GM12878 (cell line): ENCODE measurements at regions not wholly inside any gene's neighbourhood (a gene's known extent, or its start where the extent isn't known, plus 50 kb on each side); places are given as distances from the start of the nearest gene placed in this dataset.

Source experiments
- ATAC-seq: fragments of 200-7000 bp; cut with Tn5 transposase; 3 replicates; pipeline ENCODE4 v1.9.1; 2020; ENCODE audit warnings: mild to moderate bottlenecking, moderate library complexity
- BruUV-seq: library from RNA; stranded (reverse); fragments of 400-500 nt; replicated peaks from 2 replicates; lab custom pipeline; 2021; lab: Mats Ljungman, UMichigan
- CTCF ChIA-PET: fragments of 300-600 bp; sonication (Branson Sonifier 250); formaldehyde crosslinking; extraction: SDS; loops from one replicate; lab custom pipeline; 2021; ENCODE audit warnings: inconsistent platforms; lab: Yijun Ruan, JAX
- POLR2A ChIA-PET: fragments of 350-600 bp; formaldehyde crosslinking; extraction: SDS; loops from one replicate; lab custom pipeline; 2021; ENCODE audit warnings: inconsistent platforms; lab: Charles Lee
- RAD21 ChIA-PET: fragments of 300-600 bp; sonication (Branson Sonifier 250); formaldehyde crosslinking; loops from one replicate; lab custom pipeline; 2023; ENCODE audit warnings: antibody characterized with exemption; ENCODE audit not compliant: unreplicated experiment; lab: Charles Lee
- SMC1A ChIA-PET: fragments of 300-600 bp; sonication (Branson Sonifier 250); formaldehyde crosslinking; loops from one replicate; lab custom pipeline; 2023; ENCODE audit not compliant: unreplicated experiment, uncharacterized antibody; lab: Charles Lee
- DNase-seq: peaks from one replicate; pipeline ENCODE4 v3.0.0-alpha.2; 2011; ENCODE audit warnings: low read depth, low spot score
- FAIRE-seq: peaks from 3 replicates; lab custom pipeline; 2011; peaks lifted over from hg19 to GRCh38; lab: Jason Lieb, UNC
- H2AFZ ChIP-seq: 2 replicates; pipeline ENCODE4 v1.6.0; 2011; ENCODE audit warnings: low read depth, low read length, control low read depth; ENCODE audit not compliant: control insufficient read depth
- H3K27ac ChIP-seq: 2 replicates; pipeline ENCODE4 v1.5.1; 2011; ENCODE audit warnings: control low read depth; ENCODE audit not compliant: control insufficient read depth, insufficient read depth
- H3K27me3 ChIP-seq, 2 experiments: replicated peaks in 1 of 2; 2 replicates each; pipeline versions ENCODE4 v1.6.0 to v1.6.1; 2011; ENCODE audit warnings: low read length in 1 of 2; ENCODE audit not compliant: control insufficient read depth in 2 of 2, insufficient read depth in 2 of 2
- H3K36me3 ChIP-seq, 2 experiments: 2 replicates each; pipeline ENCODE4 v1.5.1; 2011; ENCODE audit warnings: low read length in 1 of 2; ENCODE audit not compliant: control insufficient read depth in 2 of 2, insufficient read depth in 2 of 2
- H3K4me1 ChIP-seq: 2 replicates; pipeline ENCODE4 v1.6.1; 2011; ENCODE audit warnings: mild to moderate bottlenecking, low read length, moderate library complexity, mixed read lengths; ENCODE audit not compliant: control insufficient read depth, insufficient read depth
- H3K4me2 ChIP-seq: 2 replicates; pipeline ENCODE4 v1.6.0; 2011; ENCODE audit warnings: control low read depth; ENCODE audit not compliant: control insufficient read depth, insufficient read depth
- H3K4me3 ChIP-seq: fragments of 200-600 bp; sonication (generic); 2 replicates; pipeline ENCODE4 v1.5.1; 2016
- H3K79me2 ChIP-seq: 2 replicates; pipeline ENCODE4 v1.6.0; 2011; ENCODE audit warnings: low read length; ENCODE audit not compliant: control insufficient read depth, insufficient read depth
- H3K9ac ChIP-seq: 2 replicates; pipeline ENCODE4 v1.8.0; 2011; ENCODE audit warnings: low read length, control low read depth, mixed read lengths; ENCODE audit not compliant: control insufficient read depth, insufficient read depth
- H3K9me3 ChIP-seq: replicated peaks from 3 replicates; pipeline ENCODE4 v1.5.1; 2011; ENCODE audit warnings: mild to moderate bottlenecking, low read length; ENCODE audit not compliant: control insufficient read depth, insufficient read depth
- H4K20me1 ChIP-seq: 2 replicates; pipeline ENCODE4 v1.6.0; 2011; ENCODE audit not compliant: control insufficient read depth, insufficient read depth
- ASH2L ChIP-seq: fragments of 300-600, 200-600 bp; sonication (generic); IDR thresholded peaks from 2 replicates; pipeline ENCODE4 v1.6.1; 2017; ENCODE audit warnings: low read depth, mild to moderate bottlenecking, borderline replicate concordance
- CHD4 ChIP-seq: fragments of 200-600 bp; sonication (generic); IDR thresholded peaks from 2 replicates; pipeline ENCODE4 v1.6.1; 2016; ENCODE audit warnings: mild to moderate bottlenecking
- CREB1 ChIP-seq: IDR thresholded peaks from 2 replicates; pipeline ENCODE4 v1.6.1; 2012; ENCODE audit warnings: low read depth, mild to moderate bottlenecking, inconsistent platforms
- E2F4 ChIP-seq: IDR thresholded peaks from 2 replicates; pipeline ENCODE4 v1.6.1; 2012; ENCODE audit warnings: low read depth, low read length, improper control_type of control experiment
- EED ChIP-seq: sonication (generic); IDR thresholded peaks from 2 replicates; pipeline ENCODE4 v1.6.1; 2016; ENCODE audit warnings: antibody characterized with exemption, low read depth
- KAT2A ChIP-seq: conservative IDR thresholded peaks from 2 replicates; pipeline ENCODE4 v1.6.1; 2011; ENCODE audit warnings: low read depth, low read length; ENCODE audit not compliant: control insufficient read depth
- KLF5 ChIP-seq: fragments of 450-650 bp; IDR thresholded peaks from 2 replicates; pipeline ENCODE4 v1.6.1; 2014; ENCODE audit warnings: mild to moderate bottlenecking; ENCODE audit not compliant: partially characterized antibody
- NBN ChIP-seq: fragments of 450-650 bp; IDR thresholded peaks from 2 replicates; pipeline ENCODE4 v1.6.1; 2016
- NFXL1 ChIP-seq: fragments of 450-650 bp; IDR thresholded peaks from 2 replicates; pipeline ENCODE4 v1.6.1; 2017; ENCODE audit warnings: antibody characterized with exemption, mild to moderate bottlenecking, borderline replicate concordance
- PAX8 ChIP-seq: fragments of 450-650 bp; IDR thresholded peaks from 2 replicates; pipeline ENCODE4 v1.6.1; 2017; ENCODE audit warnings: mild to moderate bottlenecking, moderate library complexity
- POLR2AphosphoS5 ChIP-seq: IDR thresholded peaks from 2 replicates; pipeline ENCODE4 v1.6.1; 2011; ENCODE audit warnings: mild to moderate bottlenecking, low read length, inconsistent platforms
- RFX5 ChIP-seq: IDR thresholded peaks from 2 replicates; pipeline ENCODE4 v1.6.1; 2011; ENCODE audit warnings: low read depth, low read length, improper control_type of control experiment
- SPI1 ChIP-seq: IDR thresholded peaks from 2 replicates; pipeline ENCODE4 v1.6.1; 2011; ENCODE audit warnings: low read depth, mild to moderate bottlenecking, low read length, moderate library complexity, borderline replicate concordance; ENCODE audit not compliant: insufficient read depth
- TBL1XR1 ChIP-seq: IDR thresholded peaks from 2 replicates; pipeline ENCODE4 v1.6.1; 2012; ENCODE audit warnings: low read depth, low read length, improper control_type of control experiment
- TCF7 ChIP-seq: IDR thresholded peaks from 2 replicates; pipeline ENCODE4 v1.6.1; 2014; ENCODE audit warnings: antibody characterized with exemption, borderline replicate concordance
- YY1 ChIP-seq: IDR thresholded peaks from 2 replicates; pipeline ENCODE4 v1.6.1; 2011; ENCODE audit warnings: low read depth, mild to moderate bottlenecking, low read length
- WGBS: methylation state at CpG from one replicate; pipeline ENCODE4 v1.1.6; 2016; ENCODE audit warnings: low lambda C conversion rate; ENCODE audit not compliant: insufficient replicate concordance, insufficient coverage; ENCODE audit errors: missing lambda C conversion rate; 5-methylcytosine and 5-hydroxymethylcytosine counted together
- in situ Hi-C: fragments of 300-500 bp; cut with MboI; formaldehyde crosslinking; loops from 9 replicates; pipeline ENCODE4 v1.14.3; 2018; ENCODE audit warnings: mixed read lengths
- intact Hi-C: fragments of 100-400 bp; cut with micrococcal nuclease; formaldehyde crosslinking; loops from one replicate; pipeline ENCODE4 v1.14.2; 2022; ENCODE audit not compliant: unreplicated experiment

GRCh38 chr2:7405861-7406715 is 488.9 kb downstream of the RNF144A start:
- Histone ChIP-seq H4K20me1 (no peaks in the 10 kb centered on the region), H2AFZ (no peak overlapping the region), H3K9ac (no peak overlapping the region), H3K4me1 (no peaks in the 10 kb centered on the region), H3K9me3 (no peaks in the 10 kb centered on the region), H3K27me3 (no peaks in the 10 kb centered on the region; a peak in 1 of 4 replicates), H3K4me3 (no peak overlapping the region), H3K79me2 (no peaks in the 10 kb centered on the region), H3K4me2 (no peak overlapping the region), H3K36me3 (no peaks in the 10 kb centered on the region), H3K27ac (no peak overlapping the region)
- WGBS = 53% methylated on average over 9 of the region's 9 CpGs
- intact Hi-C loops = no loop called here
- FAIRE-seq (no peak), DNase-seq (no peak), ATAC-seq (no peak)
- TF ChIP-seq KAT2A (no peak), TBL1XR1 (no peak), TCF7 (no peak), ASH2L (no peak), NBN (no peak)
- ChIA-PET POLR2A (no interaction called here), SMC1A (interaction anchor here (0.9 kb wide), 1 partner anchor 308 kb away, joined by 3 read pairs; no protein-coding TSS in a partner anchor), RAD21 (no interaction called here), CTCF (interaction anchor here (1.2 kb wide), 1 partner anchor 11 kb away, joined by 4 read pairs; no protein-coding TSS in a partner anchor)
- in situ Hi-C loops = no loop called here
- BruUV-seq = no TSS peak

GRCh38 chr2:7407001-7407400 is 489.8 kb downstream of the RNF144A start:
- no peak for FAIRE-seq
- BruUV-seq = no TSS peak
- Histone ChIP-seq H3K27me3 (no peaks in the 10 kb centered on the region; a peak in 1 of 4 replicates), H3K4me2 (no peak overlapping the region), H3K9ac (no peak overlapping the region), H3K9me3 (no peaks in the 10 kb centered on the region), H3K79me2 (no peaks in the 10 kb centered on the region), H2AFZ (no peak overlapping the region), H3K27ac (no peak overlapping the region), H3K36me3 (no peaks in the 10 kb centered on the region), H4K20me1 (no peaks in the 10 kb centered on the region), H3K4me3 (no peak overlapping the region), H3K4me1 (no peaks in the 10 kb centered on the region)
- ATAC-seq = no peak
- in situ Hi-C loops = no loop called here
- 64% methylated on average over 7 of the region's 7 CpGs for WGBS
- intact Hi-C loops = no loop called here
- no peak for TF ChIP-seq SPI1
- no peak for TF ChIP-seq POLR2AphosphoS5
- TF ChIP-seq PAX8 = no peak
- no peak for TF ChIP-seq CREB1
- no peak for TF ChIP-seq E2F4
- TF ChIP-seq NFXL1 = no peak
- no peak for TF ChIP-seq KLF5
- no peak for TF ChIP-seq CHD4
- TF ChIP-seq EED = no peak
- no peak for TF ChIP-seq RFX5
- TF ChIP-seq YY1 = no peak
- RAD21 ChIA-PET = no interaction called here
- no peak for DNase-seq
- CTCF ChIA-PET = interaction anchor here (1.2 kb wide), 1 partner anchor 10 kb away, joined by 4 read pairs; no protein-coding TSS in a partner anchor
- POLR2A ChIA-PET = no interaction called here
- SMC1A ChIA-PET = no interaction called here
